ENCODE measurements at regions not wholly inside any gene's neighbourhood (a gene's known extent, or its start where the extent isn't known, plus 50 kb on each side); places are given as distances from the start of the nearest gene placed in this dataset.
"Not testable (repeated sequence)": the region's sequence is repeated elsewhere in the genome, so short reads cannot be mapped to it uniquely, and the experiment has no call there.

GRCh38 chrX:82756272-82756671 lies 751.8 kb upstream of the POU3F4 start:
- no peak for ATAC-seq (ENCODE audit: low FRiP score)

DNA sequence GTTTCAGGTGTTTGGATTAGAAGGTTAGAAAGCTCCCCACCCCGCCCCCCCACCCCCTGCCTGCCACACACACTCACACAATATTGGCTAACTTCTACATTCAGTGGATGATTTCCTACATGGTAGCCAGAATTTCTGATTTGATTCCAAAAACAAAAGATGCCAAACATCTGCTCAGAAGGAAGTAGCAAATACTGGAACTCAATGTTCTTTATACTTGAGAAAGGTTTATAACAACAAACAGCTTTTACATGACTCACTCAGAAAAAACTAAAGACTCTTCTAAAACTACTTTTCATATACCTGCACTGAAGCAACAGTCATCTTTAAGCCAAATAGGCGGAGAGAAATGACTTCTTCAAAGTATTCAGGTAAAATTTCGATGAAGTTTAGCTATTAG lies 750.5 kb upstream of the POU3F4 start:
- DNase-seq (ENCODE audit: low spot score) (no peak), ATAC-seq (ENCODE audit: low FRiP score) (no peak)
- TF ChIP-seq, protein P1, sequence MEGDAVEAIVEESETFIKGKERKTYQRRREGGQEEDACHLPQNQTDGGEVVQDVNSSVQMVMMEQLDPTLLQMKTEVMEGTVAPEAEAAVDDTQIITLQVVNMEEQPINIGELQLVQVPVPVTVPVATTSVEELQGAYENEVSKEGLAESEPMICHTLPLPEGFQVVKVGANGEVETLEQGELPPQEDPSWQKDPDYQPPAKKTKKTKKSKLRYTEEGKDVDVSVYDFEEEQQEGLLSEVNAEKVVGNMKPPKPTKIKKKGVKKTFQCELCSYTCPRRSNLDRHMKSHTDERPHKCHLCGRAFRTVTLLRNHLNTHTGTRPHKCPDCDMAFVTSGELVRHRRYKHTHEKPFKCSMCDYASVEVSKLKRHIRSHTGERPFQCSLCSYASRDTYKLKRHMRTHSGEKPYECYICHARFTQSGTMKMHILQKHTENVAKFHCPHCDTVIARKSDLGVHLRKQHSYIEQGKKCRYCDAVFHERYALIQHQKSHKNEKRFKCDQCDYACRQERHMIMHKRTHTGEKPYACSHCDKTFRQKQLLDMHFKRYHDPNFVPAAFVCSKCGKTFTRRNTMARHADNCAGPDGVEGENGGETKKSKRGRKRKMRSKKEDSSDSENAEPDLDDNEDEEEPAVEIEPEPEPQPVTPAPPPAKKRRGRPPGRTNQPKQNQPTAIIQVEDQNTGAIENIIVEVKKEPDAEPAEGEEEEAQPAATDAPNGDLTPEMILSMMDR (IDR thresholded peaks at IDR 0.05) = no peak

More at GRCh38 chrX:82756272-82756671, 751.8 kb upstream of the POU3F4 start:
- DNase-seq (ENCODE audit: low spot score) = no peak
- TF ChIP-seq, protein P1 (IDR thresholded peaks at IDR 0.05) = no peak

- ATAC-seq (ENCODE audit: low FRiP score) (no peak), DNase-seq (ENCODE audit: low spot score) (no peak)
- TF ChIP-seq, protein P1 (IDR thresholded peaks at IDR 0.05) = no peak
Observed at GRCh38 chrX:82764521-82764920, 743.6 kb upstream of the POU3F4 start.

DNA sequence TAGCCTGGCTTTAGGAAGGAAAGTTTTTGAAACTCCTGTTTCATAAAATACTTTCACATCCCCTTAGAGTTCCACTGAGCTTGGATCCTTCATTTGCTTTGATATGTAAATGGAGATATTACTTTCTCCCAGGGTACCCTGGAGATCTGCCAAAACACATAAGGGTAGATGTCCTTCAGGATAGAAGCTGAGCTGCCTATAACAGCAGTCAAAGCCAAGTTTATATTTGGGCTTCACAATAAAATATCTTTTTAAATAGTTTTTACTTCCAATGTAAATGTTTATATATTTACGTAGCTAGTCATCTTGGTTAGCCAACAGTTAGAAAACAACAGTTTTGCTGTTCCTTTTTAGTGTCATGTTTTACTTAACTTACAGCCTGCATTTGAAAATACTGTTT lies 742.3 kb upstream of the POU3F4 start:
- TF ChIP-seq, protein P1 (IDR thresholded peaks at IDR 0.05) = no peak
- no peak for ATAC-seq (ENCODE audit: low FRiP score)
- DNase-seq (ENCODE audit: low spot score) = no peak

DNA sequence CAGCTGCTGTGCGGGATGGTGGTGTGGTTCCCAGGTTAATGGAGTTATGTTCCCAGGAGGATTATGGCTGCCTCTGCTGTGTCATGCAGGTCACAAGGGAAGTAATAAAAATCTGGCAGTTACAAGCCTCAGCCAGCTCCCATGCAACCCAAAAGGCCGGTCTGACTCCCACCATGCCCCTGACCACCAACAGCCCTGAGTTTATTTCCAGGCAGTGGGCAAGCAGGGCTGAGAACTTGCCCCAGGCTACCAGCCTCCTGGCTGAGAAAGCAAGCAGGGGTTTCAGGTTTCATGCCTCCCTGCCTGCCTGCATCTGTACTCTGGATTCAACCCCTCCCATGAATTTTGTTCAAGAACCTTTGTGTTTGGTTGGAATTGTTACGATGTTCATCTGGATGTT lies 732.7 kb upstream of the POU3F4 start:
- ATAC-seq (ENCODE audit: low FRiP score) (no peak), DNase-seq (ENCODE audit: low spot score) (no peak)
- TF ChIP-seq, protein P1 (IDR thresholded peaks at IDR 0.05) = no peak

- DNase-seq (ENCODE audit: low spot score) (no peak), ATAC-seq (ENCODE audit: low FRiP score) (no peak)
- TF ChIP-seq, protein P1 (IDR thresholded peaks at IDR 0.05) = no peak
Observed at GRCh38 chrX:82782014-82782413, 726.1 kb upstream of the POU3F4 start.

DNA sequence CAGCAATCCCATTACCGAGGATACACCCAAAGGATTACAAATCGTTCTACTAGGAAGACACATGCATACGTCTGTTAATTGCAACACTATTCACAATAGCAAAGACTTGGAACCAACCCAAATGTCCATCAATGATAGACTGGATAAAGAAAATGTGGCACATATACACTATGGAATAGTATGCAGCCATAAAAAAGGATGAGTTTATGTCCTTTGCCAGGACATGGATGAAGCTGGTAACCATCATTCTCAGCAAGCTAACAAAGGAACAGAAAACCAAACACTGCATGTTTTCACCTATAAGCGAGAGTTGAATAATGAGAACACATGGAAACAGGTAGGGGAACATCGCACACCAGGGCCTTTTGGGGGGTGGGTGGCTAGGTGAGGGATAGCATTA lies 695.2 kb upstream of the POU3F4 start:
- DNase-seq (ENCODE audit: low spot score); ATAC-seq (ENCODE audit: low FRiP score): not testable (repeated sequence)

DNA sequence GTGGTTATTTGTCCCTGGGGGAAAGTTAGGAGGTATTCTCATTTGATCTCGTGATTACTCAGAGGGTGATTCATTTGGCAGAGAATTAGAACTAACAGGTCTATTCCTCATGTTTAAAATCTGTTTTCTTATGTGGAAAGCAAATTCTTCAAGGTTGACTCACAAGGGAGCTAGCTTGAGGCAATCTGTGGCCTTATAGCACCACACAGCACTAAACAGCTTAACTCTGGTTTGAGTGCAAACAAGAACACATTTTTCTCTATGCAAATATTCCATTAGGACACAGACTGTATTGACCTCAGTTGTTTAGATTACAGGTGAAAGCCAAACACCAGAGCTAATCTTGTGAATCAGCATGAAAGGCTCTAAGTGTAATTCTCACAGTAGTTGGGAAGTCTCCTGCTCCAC lies 694.4 kb upstream of the POU3F4 start:
- DNase-seq (ENCODE audit: low spot score) = no peak
- ATAC-seq (ENCODE audit: low FRiP score) = peak; percentile 86
- TF ChIP-seq, protein P1 (IDR thresholded peaks at IDR 0.05) = no peak

All from omental fat pad (tissue), 3 donors.